Stomach smooth muscle (tissue), 2 donors: ENCODE measurements at regions not wholly inside any gene's neighbourhood (a gene's known extent, or its start where the extent isn't known, plus 50 kb on each side); places are given as distances from the start of the nearest gene placed in this dataset.

Experiments used
- H3K27ac ChIP-seq: one replicate; pipeline ENCODE4 v1.7.0; 2013; ENCODE audit warnings: mild to moderate bottlenecking, low read length, inconsistent platforms
- H3K27me3 ChIP-seq, 2 donors: one replicate each; pipeline ENCODE4 v1.7.0; 2013; ENCODE audit warnings: low read length in 2 of 2; ENCODE audit not compliant: insufficient read depth in 2 of 2, control insufficient read depth in 1 of 2
- H3K36me3 ChIP-seq, 2 donors: one replicate each; pipeline ENCODE4 v1.7.0; 2013; ENCODE audit warnings: low read length in 2 of 2; ENCODE audit not compliant: control insufficient read depth in 2 of 2, insufficient read depth in 2 of 2
- H3K4me1 ChIP-seq: one replicate; pipeline ENCODE4 v1.7.0; 2013; ENCODE audit warnings: low read length; ENCODE audit not compliant: control insufficient read depth, insufficient read depth
- H3K4me3 ChIP-seq, 2 donors: one replicate each; pipeline ENCODE4 v1.7.0; 2013; ENCODE audit warnings: low read length in 2 of 2
- H3K9ac ChIP-seq, 2 donors: one replicate each; pipeline ENCODE4 v1.7.0; 2013; ENCODE audit warnings: low read length in 2 of 2, mild to moderate bottlenecking in 1 of 2
- H3K9me3 ChIP-seq, 2 donors: one replicate each; pipeline ENCODE4 v1.7.0; 2013; ENCODE audit warnings: low read length in 2 of 2; ENCODE audit not compliant: control insufficient read depth in 2 of 2
- donor health status: healthy.
- donor health status: Pancreatic carcinoma.

- H3K4me3 ChIP-seq = no peak overlapping the region
- H3K9ac ChIP-seq = no peak overlapping the region
- no peak overlapping the region for H3K27ac ChIP-seq
- no peaks in the 10 kb centered on the region for H3K27me3 ChIP-seq
- no peaks in the 10 kb centered on the region for H3K4me1 ChIP-seq
- no peaks in the 10 kb centered on the region for H3K36me3 ChIP-seq
- no peaks in the 10 kb centered on the region for H3K9me3 ChIP-seq
These were observed 232.4 kb upstream of the GAS1 start for GRCh38 chr9:87179553-87180340.

GRCh38 chr9:87180361-87180760 is 233.1 kb upstream of the GAS1 start:
- H3K27me3 ChIP-seq = no peaks in the 10 kb centered on the region
- H3K9me3 ChIP-seq = no peaks in the 10 kb centered on the region
- no peak overlapping the region for H3K9ac ChIP-seq
- H3K36me3 ChIP-seq = no peaks in the 10 kb centered on the region
- H3K4me1 ChIP-seq = no peaks in the 10 kb centered on the region
- no peak overlapping the region for H3K27ac ChIP-seq
- no peak overlapping the region for H3K4me3 ChIP-seq

GRCh38 chr9:87180841-87181240 is 233.5 kb upstream of the GAS1 start:
- H3K27me3 ChIP-seq = no peaks in the 10 kb centered on the region
- no peak overlapping the region for H3K27ac ChIP-seq

DNA sequence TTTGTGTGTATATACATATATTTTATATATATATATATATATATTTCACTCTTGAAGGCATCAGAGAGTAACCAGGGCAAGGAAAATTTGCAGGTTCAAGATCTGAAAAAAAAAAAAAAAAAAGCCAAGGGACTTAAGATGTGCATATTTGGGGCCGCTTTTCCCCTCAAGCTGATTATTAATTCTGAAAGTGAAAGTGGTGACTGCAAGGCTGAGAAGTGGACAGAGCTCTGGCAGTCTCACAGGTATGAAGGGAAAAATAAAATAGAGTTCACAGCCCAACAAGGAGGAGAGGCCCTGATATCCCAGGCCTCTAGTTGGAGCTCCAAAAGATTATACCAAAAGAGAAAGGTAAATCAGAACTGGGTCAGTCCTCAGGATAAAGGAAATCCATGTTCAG is 234.4 kb upstream of the GAS1 start:
- Histone ChIP-seq H3K4me3 (no peak overlapping the region), H3K27ac (no peak overlapping the region), H3K4me1 (no peaks in the 10 kb centered on the region), H3K9ac (no peak overlapping the region), H3K9me3 (no peaks in the 10 kb centered on the region), H3K36me3 (no peaks in the 10 kb centered on the region), H3K27me3 (no peaks in the 10 kb centered on the region)

More at GRCh38 chr9:87180841-87181240, 233.5 kb upstream of the GAS1 start:
- Histone ChIP-seq H3K36me3 (no peaks in the 10 kb centered on the region), H3K4me3 (no peak overlapping the region), H3K4me1 (no peaks in the 10 kb centered on the region), H3K9me3 (no peaks in the 10 kb centered on the region), H3K9ac (no peak overlapping the region)

GRCh38 chr9:87184956-87185642 is 237.8 kb upstream of the GAS1 start:
- no peaks in the 10 kb centered on the region for H3K9me3 ChIP-seq
- no peak overlapping the region for H3K27ac ChIP-seq
- H3K9ac ChIP-seq = no peak overlapping the region
- no peaks in the 10 kb centered on the region for H3K4me1 ChIP-seq
- H3K27me3 ChIP-seq = no peaks in the 10 kb centered on the region
- H3K4me3 ChIP-seq = no peak overlapping the region
- H3K36me3 ChIP-seq = no peaks in the 10 kb centered on the region

DNA sequence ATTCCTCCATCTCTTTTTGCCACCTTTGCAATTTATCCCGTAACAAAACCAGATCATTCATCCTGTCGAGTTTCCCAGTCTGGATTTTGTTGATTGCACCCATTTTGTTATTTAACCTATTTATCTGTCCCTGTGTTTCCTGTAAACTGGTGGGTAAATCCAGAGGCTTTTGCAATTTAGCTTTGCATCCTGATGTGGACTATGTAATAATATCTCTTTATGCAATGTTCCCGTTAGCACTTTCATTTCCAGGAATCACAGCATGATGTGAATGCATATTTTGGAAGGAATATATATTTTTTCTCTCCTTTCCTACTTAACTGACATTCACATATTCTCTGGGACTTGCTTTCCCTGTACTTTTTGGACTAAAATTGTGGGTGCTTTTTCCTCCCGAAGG is 240.3 kb upstream of the GAS1 start:
- Histone ChIP-seq H3K9ac (no peak overlapping the region), H3K36me3 (no peaks in the 10 kb centered on the region), H3K4me1 (no peaks in the 10 kb centered on the region), H3K9me3 (no peaks in the 10 kb centered on the region), H3K27me3 (no peaks in the 10 kb centered on the region), H3K27ac (no peak overlapping the region), H3K4me3 (no peak overlapping the region)

- Histone ChIP-seq H3K27ac (no peak overlapping the region), H3K27me3 (no peaks in the 10 kb centered on the region), H3K4me1 (no peaks in the 10 kb centered on the region), H3K4me3 (no peak overlapping the region), H3K9me3 (no peaks in the 10 kb centered on the region), H3K36me3 (no peaks in the 10 kb centered on the region), H3K9ac (no peak overlapping the region)
These were observed 241.7 kb upstream of the GAS1 start for GRCh38 chr9:87189006-87189405.

DNA sequence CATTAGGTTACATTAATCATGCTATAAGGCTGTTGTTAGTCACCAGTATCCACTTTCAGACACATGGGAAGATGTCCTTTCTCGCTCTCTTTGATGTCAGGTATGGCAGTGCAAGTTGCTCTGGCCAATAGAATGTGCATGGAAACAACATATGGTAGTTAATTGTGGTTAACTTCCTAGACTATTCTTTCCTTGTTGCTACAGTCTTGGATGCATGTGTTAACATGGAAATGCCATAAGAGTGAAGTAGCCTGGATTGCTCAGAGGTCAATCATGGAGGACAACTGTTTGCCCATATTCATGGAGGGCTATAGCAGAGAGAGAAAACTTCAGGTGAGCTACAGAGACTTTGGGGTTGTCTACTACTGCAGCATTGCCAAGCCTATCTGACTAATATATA is 245.8 kb upstream of the GAS1 start:
- no peaks in the 10 kb centered on the region for H3K27me3 ChIP-seq
- no peak overlapping the region for H3K27ac ChIP-seq
- H3K9ac ChIP-seq = no peak overlapping the region
- H3K4me1 ChIP-seq = no peaks in the 10 kb centered on the region
- no peaks in the 10 kb centered on the region for H3K9me3 ChIP-seq
- no peaks in the 10 kb centered on the region for H3K36me3 ChIP-seq
- H3K4me3 ChIP-seq = no peak overlapping the region

DNA sequence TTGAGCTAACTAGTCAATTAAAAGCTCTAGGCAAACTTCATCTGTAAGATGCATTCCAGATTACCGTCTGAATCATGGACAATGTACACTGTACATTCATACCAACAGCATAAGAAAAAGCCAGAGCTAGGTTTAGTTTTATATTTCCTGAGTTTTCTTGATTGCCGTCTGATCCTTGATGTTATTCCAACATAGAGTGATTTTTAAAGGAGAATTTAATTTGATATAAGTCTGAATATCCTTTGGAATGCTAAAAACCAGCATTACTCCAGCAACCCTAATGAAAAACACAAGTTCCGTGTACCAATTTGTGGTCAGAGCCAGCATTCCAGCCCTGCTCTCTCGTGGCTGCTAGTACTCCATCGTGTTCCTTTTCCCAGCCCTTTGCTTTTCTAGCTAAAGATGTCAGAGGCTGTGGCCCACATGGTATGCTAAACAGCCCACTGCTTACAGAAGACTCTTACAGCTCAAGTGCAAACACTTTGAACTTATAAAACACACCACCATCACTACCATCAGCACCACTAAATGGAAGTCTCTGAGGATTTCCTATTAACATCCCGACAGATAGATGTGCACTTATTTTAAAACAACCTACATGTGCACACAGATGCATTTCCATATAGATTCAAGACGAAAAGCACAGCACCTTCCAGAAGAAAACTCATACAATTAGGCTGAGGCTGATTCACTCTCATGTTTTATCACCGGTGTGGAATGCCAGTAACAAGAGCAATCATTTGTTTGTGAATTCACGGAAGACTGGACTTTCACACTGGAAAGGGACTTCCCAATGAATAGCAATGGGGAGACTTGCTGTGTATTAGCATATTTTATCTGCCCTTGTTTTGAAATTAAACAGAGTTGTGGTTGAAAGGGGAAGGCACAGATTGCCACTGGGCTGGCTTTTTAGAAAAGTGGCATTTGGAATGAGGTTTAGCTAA is 246.9 kb upstream of the GAS1 start:
- H3K4me3 ChIP-seq = peak overlapping the region; percentile 5 to 23
- H3K9ac ChIP-seq = no peak overlapping the region
- peak overlapping the region; percentile 46 for H3K27ac ChIP-seq

DNA sequence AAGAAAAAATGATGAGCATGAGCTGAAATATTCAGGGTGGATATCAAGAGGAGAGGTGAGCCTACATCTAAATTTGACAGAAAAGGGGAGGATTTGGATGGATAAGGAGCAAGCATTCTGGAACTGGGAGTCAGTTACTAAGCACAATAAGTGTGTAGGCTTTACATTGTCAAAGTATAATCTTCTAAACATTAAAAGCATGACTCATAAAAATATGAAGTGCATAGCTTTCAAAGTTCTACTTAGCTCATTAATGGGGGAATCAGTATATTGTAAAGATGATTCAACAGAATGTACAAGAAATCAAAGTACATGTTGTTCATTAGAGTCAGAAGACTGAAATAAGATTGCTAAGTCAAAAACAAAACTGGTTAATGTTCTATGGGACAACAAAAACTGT is 248.0 kb upstream of the GAS1 start:
- H3K4me3 ChIP-seq = no peak overlapping the region
- H3K9me3 ChIP-seq = no peaks in the 10 kb centered on the region
- no peaks in the 10 kb centered on the region for H3K4me1 ChIP-seq
- no peak overlapping the region for H3K9ac ChIP-seq
- H3K36me3 ChIP-seq = no peaks in the 10 kb centered on the region
- no peak overlapping the region for H3K27ac ChIP-seq
- no peaks in the 10 kb centered on the region for H3K27me3 ChIP-seq

More for the DNA sequence above, 246.9 kb upstream of the GAS1 start:
- no peaks in the 10 kb centered on the region for H3K27me3 ChIP-seq
- H3K9me3 ChIP-seq = no peaks in the 10 kb centered on the region
- H3K4me1 ChIP-seq = no peaks in the 10 kb centered on the region
- H3K36me3 ChIP-seq = no peaks in the 10 kb centered on the region
